Upper lobe of left lung (tissue), 4 donors: ENCODE measurements at regions not wholly inside any gene's neighbourhood (a gene's known extent, or its start where the extent isn't known, plus 50 kb on each side); places are given as distances from the start of the nearest gene placed in this dataset.

Experiments
- CTCF ChIP-seq, 6 experiments: fragments of 450-650 bp in 4 of 6; fragments of 200-600 bp in 2 of 6; sonication (generic) in 2 of 6; IDR thresholded peaks; one replicate each; pipeline ENCODE4 v1.5.1; 2016 to 2019; ENCODE audit warnings: antibody characterized with exemption in 6 of 6
- POLR2A ChIP-seq, 4 donors: fragments of 450-650 bp; IDR thresholded peaks; one replicate each; pipeline ENCODE4 v1.5.1; 2016 to 2017; ENCODE audit warnings: antibody characterized with exemption in 4 of 4, mild to moderate bottlenecking in 2 of 4

GRCh38 chr14:104268725-104269436 is 130.5 kb downstream of the KIF26A start:
- no peak for TF ChIP-seq CTCF (IDR thresholded peaks at IDR 0.05)
- no peak for TF ChIP-seq POLR2A (IDR thresholded peaks at IDR 0.05)
